22Rv1 (cell line): ENCODE measurements at regions not wholly inside any gene's neighbourhood (a gene's known extent, or its start where the extent isn't known, plus 50 kb on each side); places are given as distances from the start of the nearest gene placed in this dataset.

Experiments
- CTCF ChIP-seq: fragments of 450-650 bp; IDR thresholded peaks from 2 replicates; pipeline ENCODE4 v1.5.1; 2017; ENCODE audit warnings: mild to moderate bottlenecking
- ZFX ChIP-seq: fragments of 450-650 bp; IDR thresholded peaks from 2 replicates; pipeline ENCODE4 v1.6.1; 2017; ENCODE audit warnings: antibody characterized with exemption, borderline replicate concordance

- TF ChIP-seq CTCF (no peak), ZFX (no peak)
Observed at GRCh38 chr9:89980600-89980999, 375.8 kb downstream of the GADD45G start.
